Astrocyte of the spinal cord (primary cell): ENCODE measurements at regions not wholly inside any gene's neighbourhood (a gene's known extent, or its start where the extent isn't known, plus 50 kb on each side); places are given as distances from the start of the nearest gene placed in this dataset.
"Not testable (repeated sequence)": the region's sequence is repeated elsewhere in the genome, so short reads cannot be mapped to it uniquely, and the experiment has no call there.

ENCODE experiments used
- DNase-seq: peaks from one replicate; pipeline ENCODE4 v3.0.0; 2011; ENCODE audit warnings: low read depth, low spot score
- H3K4me3 ChIP-seq: 2 replicates; pipeline ENCODE4 v1.5.1; 2011; ENCODE audit warnings: low read depth, mild to moderate bottlenecking, low read length, moderate library complexity
- in situ Hi-C: cut with HindIII; loops from 2 replicates; pipeline ENCODE4 v1.10.0; 2017; ENCODE audit warnings: low sequenced_read_pairs
- TF ChIP-seq, protein P1 (sequence below): IDR thresholded peaks from 2 replicates; pipeline ENCODE4 v1.5.1; 2012; ENCODE audit warnings: low read depth, mild to moderate bottlenecking, low read length, inconsistent platforms

GRCh38 chr3:148546959-148547358, 150.7 kb upstream of the AGTR1 start:
- TF ChIP-seq, protein P1, sequence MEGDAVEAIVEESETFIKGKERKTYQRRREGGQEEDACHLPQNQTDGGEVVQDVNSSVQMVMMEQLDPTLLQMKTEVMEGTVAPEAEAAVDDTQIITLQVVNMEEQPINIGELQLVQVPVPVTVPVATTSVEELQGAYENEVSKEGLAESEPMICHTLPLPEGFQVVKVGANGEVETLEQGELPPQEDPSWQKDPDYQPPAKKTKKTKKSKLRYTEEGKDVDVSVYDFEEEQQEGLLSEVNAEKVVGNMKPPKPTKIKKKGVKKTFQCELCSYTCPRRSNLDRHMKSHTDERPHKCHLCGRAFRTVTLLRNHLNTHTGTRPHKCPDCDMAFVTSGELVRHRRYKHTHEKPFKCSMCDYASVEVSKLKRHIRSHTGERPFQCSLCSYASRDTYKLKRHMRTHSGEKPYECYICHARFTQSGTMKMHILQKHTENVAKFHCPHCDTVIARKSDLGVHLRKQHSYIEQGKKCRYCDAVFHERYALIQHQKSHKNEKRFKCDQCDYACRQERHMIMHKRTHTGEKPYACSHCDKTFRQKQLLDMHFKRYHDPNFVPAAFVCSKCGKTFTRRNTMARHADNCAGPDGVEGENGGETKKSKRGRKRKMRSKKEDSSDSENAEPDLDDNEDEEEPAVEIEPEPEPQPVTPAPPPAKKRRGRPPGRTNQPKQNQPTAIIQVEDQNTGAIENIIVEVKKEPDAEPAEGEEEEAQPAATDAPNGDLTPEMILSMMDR, result no peak
- DNase-seq, result no peak
- no peak overlapping the region for H3K4me3 ChIP-seq
- in situ Hi-C loops, result no loop called here

- in situ Hi-C loops, result no loop called here
- peak; percentile 43 for DNase-seq
- H3K4me3 ChIP-seq, result no peak overlapping the region
- TF ChIP-seq, protein P1, result no peak
These were observed 145.9 kb upstream of the AGTR1 start for GRCh38 chr3:148551767-148552260.

GRCh38 chr3:148554367-148554766, 143.3 kb upstream of the AGTR1 start:
- no peak overlapping the region for H3K4me3 ChIP-seq
- no peak for DNase-seq
- TF ChIP-seq, protein P1, result no peak
- in situ Hi-C loops, result no loop called here

GRCh38 chr3:148556664-148557063, 141.0 kb upstream of the AGTR1 start:
- in situ Hi-C loops, result no loop called here

GRCh38 chr3:148577579-148577978, 120.1 kb upstream of the AGTR1 start:
- DNase-seq, H3K4me3 ChIP-seq, in situ Hi-C loops: not testable (repeated sequence)

More at GRCh38 chr3:148556664-148557063, 141.0 kb upstream of the AGTR1 start:
- no peak for DNase-seq
- TF ChIP-seq, protein P1, result no peak
- no peak overlapping the region for H3K4me3 ChIP-seq

DNA sequence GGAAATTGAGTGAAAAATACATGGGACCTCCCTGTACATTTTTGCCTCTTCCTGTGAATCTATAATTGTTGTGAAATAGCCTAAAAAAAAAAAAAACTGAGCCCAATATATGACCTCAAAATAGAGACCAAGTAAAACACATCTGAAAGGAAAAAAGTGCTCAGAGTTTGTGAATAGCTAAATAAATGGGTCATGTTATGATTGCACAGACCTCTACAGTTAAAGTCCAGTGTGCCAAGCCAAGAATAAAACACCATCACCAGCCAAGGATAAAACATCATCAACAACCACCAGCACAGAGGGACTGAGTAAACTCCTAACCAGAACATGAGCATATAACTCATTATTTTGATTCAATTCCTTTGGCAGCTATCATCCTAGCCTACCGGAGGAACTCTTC, 115.6 kb upstream of the AGTR1 start:
- TF ChIP-seq, protein P1, result no peak
- in situ Hi-C loops, result no loop called here
- no peak overlapping the region for H3K4me3 ChIP-seq
- no peak for DNase-seq

DNA sequence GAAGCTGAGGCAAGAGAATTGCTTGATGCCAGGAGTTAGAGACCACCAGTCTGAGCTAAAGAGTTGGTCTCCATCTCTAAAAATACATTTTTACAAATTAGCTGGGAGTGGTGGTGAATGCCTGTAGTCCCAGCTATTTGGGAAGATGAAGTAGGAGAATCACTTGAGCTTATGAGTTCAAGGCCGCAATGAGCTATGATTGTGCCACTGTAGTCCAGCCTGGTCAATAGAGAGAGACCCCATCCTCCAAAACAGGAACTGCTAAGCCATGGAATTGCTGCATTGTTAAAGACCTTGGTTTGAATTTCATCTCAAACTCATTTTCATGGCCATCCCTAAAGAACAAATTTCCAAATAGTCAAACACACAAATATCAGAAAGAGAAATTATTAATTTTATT, 113.9 kb upstream of the AGTR1 start:
- no peak overlapping the region for H3K4me3 ChIP-seq
- in situ Hi-C loops, result no loop called here
- TF ChIP-seq, protein P1, result no peak
- no peak for DNase-seq
